ENCODE measurements at regions not wholly inside any gene's neighbourhood (a gene's known extent, or its start where the extent isn't known, plus 50 kb on each side); places are given as distances from the start of the nearest gene placed in this dataset.

GRCh38 chr16:85357924-85358505 is 245.7 kb upstream of the CIBAR2 start:
- no peaks in the 10 kb centered on the region for H3K79me1 ChIP-seq (ENCODE audit: low read length)
- H3K4ac ChIP-seq (ENCODE audit: low read depth, low read length) = no peak overlapping the region
- H3K27ac ChIP-seq (ENCODE audit: low read depth, low read length) = no peak overlapping the region
- no peak overlapping the region for H2BK15ac ChIP-seq (replicated peaks; ENCODE audit: low read depth)
- no peaks in the 10 kb centered on the region for H3K27me3 ChIP-seq (ENCODE audit: insufficient read depth, low read length, poor library complexity)
- no peak overlapping the region for H3K4me3 ChIP-seq (ENCODE audit: low read length)
- no peak overlapping the region for H2BK5ac ChIP-seq (ENCODE audit: low read length)
- H4K5ac ChIP-seq (ENCODE audit: low read length) = no peak overlapping the region
- H2BK120ac ChIP-seq (ENCODE audit: low read depth, low read length) = no peak overlapping the region
- WGBS (ENCODE audit: extremely low coverage, insufficient coverage, low lambda C conversion rate) = no CpG with 5 or more reads among the region's 17 CpGs
- no peak overlapping the region for H3K23ac ChIP-seq (ENCODE audit: low read length)
- no peak for DNase-seq
- H2AK5ac ChIP-seq (ENCODE audit: low read length) = no peak overlapping the region
- H3K9ac ChIP-seq (ENCODE audit: low read length) = no peak overlapping the region
- no peaks in the 10 kb centered on the region for H3K4me1 ChIP-seq (ENCODE audit: control insufficient read depth, low read depth, low read length)
- H3K56ac ChIP-seq (ENCODE audit: low read length) = no peak overlapping the region
- no peak overlapping the region for H4K8ac ChIP-seq (ENCODE audit: low read depth, low read length)
- no peaks in the 10 kb centered on the region for H3K36me3 ChIP-seq (ENCODE audit: control insufficient read depth, insufficient read depth, low read length)
- no peak overlapping the region for H3K4me2 ChIP-seq (ENCODE audit: low read length)
- H3K18ac ChIP-seq (ENCODE audit: low read length) = no peak overlapping the region
- no peaks in the 10 kb centered on the region for H3K79me2 ChIP-seq (ENCODE audit: control insufficient read depth, insufficient read depth, low read length)

GRCh38 chr16:85358704-85359146 is 246.5 kb upstream of the CIBAR2 start:
- Histone ChIP-seq H2BK5ac (ENCODE audit: low read length) (no peak overlapping the region), H3K4me2 (ENCODE audit: low read length) (no peak overlapping the region), H3K79me2 (ENCODE audit: control insufficient read depth, insufficient read depth, low read length) (no peaks in the 10 kb centered on the region), H3K4me1 (ENCODE audit: control insufficient read depth, low read depth, low read length) (no peaks in the 10 kb centered on the region), H3K56ac (ENCODE audit: low read length) (no peak overlapping the region), H3K4ac (ENCODE audit: low read depth, low read length) (no peak overlapping the region), H4K5ac (ENCODE audit: low read length) (no peak overlapping the region), H3K79me1 (ENCODE audit: low read length) (no peaks in the 10 kb centered on the region), H2BK120ac (ENCODE audit: low read depth, low read length) (no peak overlapping the region), H3K23ac (ENCODE audit: low read length) (no peak overlapping the region), H3K4me3 (ENCODE audit: low read length) (no peak overlapping the region), H3K36me3 (ENCODE audit: control insufficient read depth, insufficient read depth, low read length) (no peaks in the 10 kb centered on the region), H3K9ac (ENCODE audit: low read length) (no peak overlapping the region), H2AK5ac (ENCODE audit: low read length) (no peak overlapping the region), H3K27me3 (ENCODE audit: insufficient read depth, low read length, poor library complexity) (no peaks in the 10 kb centered on the region), H3K18ac (ENCODE audit: low read length) (no peak overlapping the region), H3K27ac (ENCODE audit: low read depth, low read length) (no peak overlapping the region), H2BK15ac (replicated peaks; ENCODE audit: low read depth) (no peak overlapping the region), H4K8ac (ENCODE audit: low read depth, low read length) (no peak overlapping the region)
- DNase-seq = no peak
- no CpG with 5 or more reads among the region's 10 CpGs for WGBS (ENCODE audit: extremely low coverage, insufficient coverage, low lambda C conversion rate)

DNA sequence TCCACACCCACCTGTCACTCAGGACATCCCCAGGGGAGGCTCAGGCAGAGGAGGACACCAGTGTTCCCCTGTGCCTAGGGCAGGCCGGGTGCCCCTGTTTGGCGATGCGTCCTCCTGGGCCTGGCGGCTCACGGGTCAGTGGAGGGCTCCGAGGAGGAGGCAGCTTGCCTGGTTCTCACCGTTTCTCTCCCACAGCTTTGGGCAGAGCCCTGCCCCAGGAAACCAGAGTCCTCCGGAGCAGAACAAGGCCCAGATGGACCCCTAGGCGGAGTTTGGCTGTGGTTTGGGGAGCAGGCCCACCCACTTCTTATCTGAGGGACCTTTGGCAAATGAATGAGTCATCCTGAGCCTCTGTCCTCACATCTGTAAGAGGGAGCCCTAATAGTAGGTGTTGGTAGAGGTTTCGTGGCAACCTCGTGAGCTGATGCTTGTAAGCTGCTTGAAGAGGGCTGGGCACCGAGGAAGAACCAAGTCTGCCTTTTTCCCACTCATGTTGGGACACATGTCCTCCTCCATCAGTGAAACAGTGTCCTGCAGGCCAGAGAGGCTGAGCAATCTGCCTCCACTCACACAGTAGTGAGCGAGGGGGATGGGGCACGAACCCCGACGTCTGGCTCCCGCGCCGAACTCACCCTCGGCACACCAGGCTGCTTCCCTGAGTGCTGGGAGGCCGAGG is 247.0 kb upstream of the CIBAR2 start:
- Histone ChIP-seq H3K4me3 (ENCODE audit: low read length) (no peak overlapping the region), H3K18ac (ENCODE audit: low read length) (no peak overlapping the region), H2BK120ac (ENCODE audit: low read depth, low read length) (no peak overlapping the region), H3K4me2 (ENCODE audit: low read length) (no peak overlapping the region), H3K79me2 (ENCODE audit: control insufficient read depth, insufficient read depth, low read length) (no peaks in the 10 kb centered on the region), H3K4me1 (ENCODE audit: control insufficient read depth, low read depth, low read length) (no peaks in the 10 kb centered on the region), H3K27ac (ENCODE audit: low read depth, low read length) (no peak overlapping the region), H3K23ac (ENCODE audit: low read length) (no peak overlapping the region), H3K79me1 (ENCODE audit: low read length) (no peaks in the 10 kb centered on the region), H2BK5ac (ENCODE audit: low read length) (no peak overlapping the region), H3K56ac (ENCODE audit: low read length) (no peak overlapping the region), H2AK5ac (ENCODE audit: low read length) (no peak overlapping the region), H4K8ac (ENCODE audit: low read depth, low read length) (no peak overlapping the region), H3K36me3 (ENCODE audit: control insufficient read depth, insufficient read depth, low read length) (no peaks in the 10 kb centered on the region), H4K5ac (ENCODE audit: low read length) (no peak overlapping the region), H3K9ac (ENCODE audit: low read length) (no peak overlapping the region), H3K4ac (ENCODE audit: low read depth, low read length) (no peak overlapping the region), H3K27me3 (ENCODE audit: insufficient read depth, low read length, poor library complexity) (no peaks in the 10 kb centered on the region), H2BK15ac (replicated peaks; ENCODE audit: low read depth) (no peak overlapping the region)
- WGBS (ENCODE audit: extremely low coverage, insufficient coverage, low lambda C conversion rate) = no CpG with 5 or more reads among the region's 21 CpGs
- DNase-seq = no peak

GRCh38 chr16:85360323-85361277 is 248.3 kb upstream of the CIBAR2 start:
- no peak overlapping the region for H3K18ac ChIP-seq (ENCODE audit: low read length)
- no peak overlapping the region for H3K4me3 ChIP-seq (ENCODE audit: low read length)
- no peaks in the 10 kb centered on the region for H3K36me3 ChIP-seq (ENCODE audit: control insufficient read depth, insufficient read depth, low read length)
- no peak overlapping the region for H3K4me2 ChIP-seq (ENCODE audit: low read length)
- H3K4ac ChIP-seq (ENCODE audit: low read depth, low read length) = no peak overlapping the region
- no peak overlapping the region for H2BK120ac ChIP-seq (ENCODE audit: low read depth, low read length)
- H2BK15ac ChIP-seq (replicated peaks; ENCODE audit: low read depth) = no peak overlapping the region
- H3K27ac ChIP-seq (ENCODE audit: low read depth, low read length) = no peak overlapping the region
- WGBS (ENCODE audit: extremely low coverage, insufficient coverage, low lambda C conversion rate) = no CpG with 5 or more reads among the region's 38 CpGs
- no peak overlapping the region for H3K56ac ChIP-seq (ENCODE audit: low read length)
- no peak overlapping the region for H4K8ac ChIP-seq (ENCODE audit: low read depth, low read length)
- H3K4me1 ChIP-seq (ENCODE audit: control insufficient read depth, low read depth, low read length) = peaks cover 3% of the 10 kb centered on the region
- no peak overlapping the region for H2AK5ac ChIP-seq (ENCODE audit: low read length)
- no peak overlapping the region for H2BK5ac ChIP-seq (ENCODE audit: low read length)
- H3K27me3 ChIP-seq (ENCODE audit: insufficient read depth, low read length, poor library complexity) = no peaks in the 10 kb centered on the region
- no peak for DNase-seq
- H3K23ac ChIP-seq (ENCODE audit: low read length) = no peak overlapping the region
- H3K9ac ChIP-seq (ENCODE audit: low read length) = no peak overlapping the region
- no peaks in the 10 kb centered on the region for H3K79me2 ChIP-seq (ENCODE audit: control insufficient read depth, insufficient read depth, low read length)
- H4K5ac ChIP-seq (ENCODE audit: low read length) = no peak overlapping the region
- H3K79me1 ChIP-seq (ENCODE audit: low read length) = peaks cover 1% of the 10 kb centered on the region

DNA sequence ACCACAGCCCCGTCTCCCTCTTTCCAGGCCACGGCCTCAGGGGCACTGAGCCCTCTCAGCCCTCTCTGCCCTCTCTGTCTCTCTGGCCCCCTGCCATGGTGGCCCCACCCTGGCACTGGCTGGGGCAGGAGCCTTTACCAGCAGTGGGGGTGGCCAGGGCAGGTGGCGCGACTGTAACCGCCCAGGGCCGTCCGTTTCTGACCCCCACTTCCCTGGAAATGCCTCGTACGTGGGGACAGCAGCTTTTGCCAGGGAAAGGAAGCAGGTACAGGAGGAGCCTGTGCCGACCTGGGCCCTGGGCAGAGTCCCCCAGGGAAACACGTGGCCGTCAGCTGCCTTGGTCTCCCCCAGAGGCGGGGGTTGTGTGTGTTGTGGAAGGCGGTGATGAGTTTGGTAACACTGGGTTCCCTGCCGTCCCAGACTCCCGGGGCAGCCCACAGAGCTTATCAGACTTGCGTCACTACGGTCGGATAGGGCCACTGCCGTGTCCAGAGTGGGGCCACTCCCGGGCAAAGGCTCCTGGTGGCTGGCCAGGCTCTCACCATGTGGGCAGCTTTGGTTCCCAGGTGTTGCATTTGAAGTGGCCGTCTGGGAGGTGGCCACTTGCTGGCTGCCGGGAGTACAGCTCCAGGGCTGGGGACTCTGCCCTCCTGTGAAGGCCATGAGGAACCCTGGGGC is 249.3 kb upstream of the CIBAR2 start:
- Histone ChIP-seq H3K56ac (ENCODE audit: low read length) (no peak overlapping the region), H3K23ac (ENCODE audit: low read length) (no peak overlapping the region), H3K27me3 (ENCODE audit: insufficient read depth, low read length, poor library complexity) (no peaks in the 10 kb centered on the region), H2BK120ac (ENCODE audit: low read depth, low read length) (no peak overlapping the region), H4K8ac (ENCODE audit: low read depth, low read length) (no peak overlapping the region), H3K79me1 (ENCODE audit: low read length) (peaks cover 1% of the 10 kb centered on the region), H2AK5ac (ENCODE audit: low read length) (no peak overlapping the region), H3K36me3 (ENCODE audit: control insufficient read depth, insufficient read depth, low read length) (no peaks in the 10 kb centered on the region), H3K18ac (ENCODE audit: low read length) (no peak overlapping the region), H4K5ac (ENCODE audit: low read length) (no peak overlapping the region), H3K4me1 (ENCODE audit: control insufficient read depth, low read depth, low read length) (peaks cover 9% of the 10 kb centered on the region), H2BK15ac (replicated peaks; ENCODE audit: low read depth) (no peak overlapping the region), H3K4me2 (ENCODE audit: low read length) (no peak overlapping the region), H3K4me3 (ENCODE audit: low read length) (no peak overlapping the region), H3K27ac (ENCODE audit: low read depth, low read length) (no peak overlapping the region), H3K4ac (ENCODE audit: low read depth, low read length) (no peak overlapping the region), H3K79me2 (ENCODE audit: control insufficient read depth, insufficient read depth, low read length) (no peaks in the 10 kb centered on the region), H2BK5ac (ENCODE audit: low read length) (no peak overlapping the region), H3K9ac (ENCODE audit: low read length) (no peak overlapping the region)
- no peak for DNase-seq
- no CpG with 5 or more reads among the region's 23 CpGs for WGBS (ENCODE audit: extremely low coverage, insufficient coverage, low lambda C conversion rate)

Measured in mesendoderm (in vitro differentiated cells).